ENCODE measurements at regions not wholly inside any gene's neighbourhood (a gene's known extent, or its start where the extent isn't known, plus 50 kb on each side); places are given as distances from the start of the nearest gene placed in this dataset.

- TF ChIP-seq POLR2A (IDR thresholded peaks at IDR 0.05; ENCODE audit: extremely low read depth, insufficient read length) (no peak), CTCF (IDR thresholded peaks at IDR 0.05; ENCODE audit: low read depth, low read length) (no peak), MYC (IDR thresholded peaks at IDR 0.05; ENCODE audit: low read depth, low read length) (no peak), MAX (IDR thresholded peaks at IDR 0.05; ENCODE audit: low read depth, low read length) (no peak)
- DNase-seq (ENCODE audit: low read depth), result no peak
- H3K4me3 ChIP-seq (ENCODE audit: low read depth, low read length), result no peak overlapping the region
Measured at GRCh38 chr20:18977441-18977840, 163.9 kb downstream of the SCP2D1 start.

GRCh38 chr20:18978311-18978710 is 164.7 kb downstream of the SCP2D1 start:
- no peak for TF ChIP-seq CTCF (IDR thresholded peaks at IDR 0.05; ENCODE audit: low read depth, low read length)
- no peak for TF ChIP-seq MYC (IDR thresholded peaks at IDR 0.05; ENCODE audit: low read depth, low read length)
- no peak for TF ChIP-seq POLR2A (IDR thresholded peaks at IDR 0.05; ENCODE audit: extremely low read depth, insufficient read length)
- TF ChIP-seq MAX (IDR thresholded peaks at IDR 0.05; ENCODE audit: low read depth, low read length), result no peak
- no peak for DNase-seq (ENCODE audit: low read depth)

GRCh38 chr20:18979132-18979531 is 165.5 kb downstream of the SCP2D1 start:
- H3K4me3 ChIP-seq (ENCODE audit: low read depth, low read length), result no peak overlapping the region
- TF ChIP-seq MYC (IDR thresholded peaks at IDR 0.05; ENCODE audit: low read depth, low read length) (no peak), POLR2A (IDR thresholded peaks at IDR 0.05; ENCODE audit: extremely low read depth, insufficient read length) (no peak), CTCF (IDR thresholded peaks at IDR 0.05; ENCODE audit: low read depth, low read length) (no peak)
- DNase-seq (ENCODE audit: low read depth), result no peak

More at GRCh38 chr20:18978311-18978710, 164.7 kb downstream of the SCP2D1 start:
- H3K4me3 ChIP-seq (ENCODE audit: low read depth, low read length), result no peak overlapping the region

- TF ChIP-seq CTCF (IDR thresholded peaks at IDR 0.05; ENCODE audit: low read depth, low read length) (no peak), MYC (IDR thresholded peaks at IDR 0.05; ENCODE audit: low read depth, low read length) (no peak), POLR2A (IDR thresholded peaks at IDR 0.05; ENCODE audit: extremely low read depth, insufficient read length) (no peak), MAX (IDR thresholded peaks at IDR 0.05; ENCODE audit: low read depth, low read length) (no peak)
- H3K4me3 ChIP-seq (ENCODE audit: low read depth, low read length), result no peak overlapping the region
- no peak for DNase-seq (ENCODE audit: low read depth)
Measured at GRCh38 chr20:18981962-18982539, 168.5 kb downstream of the SCP2D1 start.

GRCh38 chr20:18983796-18984195 is 170.2 kb downstream of the SCP2D1 start:
- DNase-seq (ENCODE audit: low read depth), result no peak
- H3K4me3 ChIP-seq (ENCODE audit: low read depth, low read length), result no peak overlapping the region
- TF ChIP-seq MYC (IDR thresholded peaks at IDR 0.05; ENCODE audit: low read depth, low read length) (no peak), MAX (IDR thresholded peaks at IDR 0.05; ENCODE audit: low read depth, low read length) (no peak), POLR2A (IDR thresholded peaks at IDR 0.05; ENCODE audit: extremely low read depth, insufficient read length) (no peak), CTCF (IDR thresholded peaks at IDR 0.05; ENCODE audit: low read depth, low read length) (no peak)

Measured in NB4 (cell line).